IPS-18a (cell line): ENCODE measurements at regions not wholly inside any gene's neighbourhood (a gene's known extent, or its start where the extent isn't known, plus 50 kb on each side); places are given as distances from the start of the nearest gene placed in this dataset.

Experiments used
- H3K27ac ChIP-seq: one replicate; pipeline ENCODE4 v1.5.1; 2013; ENCODE audit warnings: low read length
- H3K27me3 ChIP-seq: one replicate; pipeline ENCODE4 v1.6.1; 2013; ENCODE audit warnings: mild to moderate bottlenecking, low read length; ENCODE audit not compliant: control insufficient read depth, insufficient read depth
- H3K36me3 ChIP-seq: one replicate; pipeline ENCODE4 v1.6.1; 2013; ENCODE audit warnings: low read depth, low read length; ENCODE audit not compliant: control insufficient read depth
- H3K4me1 ChIP-seq: one replicate; pipeline ENCODE4 v1.6.1; 2013; ENCODE audit warnings: low read depth, low read length; ENCODE audit not compliant: control insufficient read depth
- H3K4me3 ChIP-seq: one replicate; pipeline ENCODE4 v1.5.1; 2013; ENCODE audit warnings: low read length
- H3K9ac ChIP-seq: one replicate; pipeline ENCODE4 v1.6.1; 2013; ENCODE audit warnings: mild to moderate bottlenecking, low read length, moderate library complexity
- H3K9me3 ChIP-seq: one replicate; pipeline ENCODE4 v1.6.1; 2013; ENCODE audit warnings: low read depth, low read length; ENCODE audit not compliant: control insufficient read depth

DNA sequence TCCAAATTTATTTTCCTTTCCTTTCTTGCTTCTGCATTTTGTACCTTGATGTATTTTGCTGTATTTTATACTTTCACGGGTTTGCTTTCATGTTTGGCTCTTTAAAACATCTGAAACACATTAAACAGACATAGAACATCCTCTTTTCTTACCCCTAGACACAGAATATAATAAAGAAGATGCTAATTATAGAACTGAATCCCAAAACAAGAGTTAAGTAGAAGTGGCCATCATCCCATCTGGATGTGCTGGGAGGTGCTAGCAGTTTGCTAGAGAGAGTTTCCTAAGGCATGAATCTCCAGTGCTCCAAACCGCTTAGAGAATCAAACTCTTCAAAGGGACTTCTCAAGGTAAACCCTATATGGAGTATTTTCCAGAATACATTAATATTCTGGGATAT lies 53.9 kb upstream of the GNG12 start:
- H3K4me1 ChIP-seq, result peaks cover 16% of the 10 kb centered on the region
- no peak overlapping the region for H3K9ac ChIP-seq
- H3K4me3 ChIP-seq, result no peak overlapping the region
- H3K27ac ChIP-seq, result no peak overlapping the region
- H3K27me3 ChIP-seq, result no peaks in the 10 kb centered on the region
- H3K9me3 ChIP-seq, result no peaks in the 10 kb centered on the region
- H3K36me3 ChIP-seq, result no peaks in the 10 kb centered on the region

DNA sequence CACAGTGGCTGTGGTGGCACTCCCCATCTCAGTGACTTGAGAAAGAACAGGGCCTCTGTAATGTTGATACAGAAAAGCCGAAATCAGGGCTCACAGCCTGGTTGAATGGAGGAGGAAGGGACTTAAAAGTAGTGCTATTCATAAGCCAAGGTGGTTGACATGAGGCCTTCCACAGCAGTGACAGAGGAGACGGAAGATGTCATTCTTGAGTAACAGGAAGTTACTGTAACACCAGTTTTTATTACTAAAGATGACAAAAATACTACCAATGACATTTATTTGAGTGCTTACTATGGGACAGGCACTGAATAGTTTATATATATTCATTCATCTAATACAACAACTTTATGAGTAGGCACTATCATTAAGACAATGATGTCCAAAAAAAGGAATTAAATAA lies 52.8 kb upstream of the GNG12 start:
- peaks cover 16% of the 10 kb centered on the region for H3K4me1 ChIP-seq
- H3K27me3 ChIP-seq, result no peaks in the 10 kb centered on the region
- H3K4me3 ChIP-seq, result no peak overlapping the region
- H3K36me3 ChIP-seq, result no peaks in the 10 kb centered on the region
- H3K9me3 ChIP-seq, result no peaks in the 10 kb centered on the region
- H3K27ac ChIP-seq, result no peak overlapping the region
- H3K9ac ChIP-seq, result no peak overlapping the region

DNA sequence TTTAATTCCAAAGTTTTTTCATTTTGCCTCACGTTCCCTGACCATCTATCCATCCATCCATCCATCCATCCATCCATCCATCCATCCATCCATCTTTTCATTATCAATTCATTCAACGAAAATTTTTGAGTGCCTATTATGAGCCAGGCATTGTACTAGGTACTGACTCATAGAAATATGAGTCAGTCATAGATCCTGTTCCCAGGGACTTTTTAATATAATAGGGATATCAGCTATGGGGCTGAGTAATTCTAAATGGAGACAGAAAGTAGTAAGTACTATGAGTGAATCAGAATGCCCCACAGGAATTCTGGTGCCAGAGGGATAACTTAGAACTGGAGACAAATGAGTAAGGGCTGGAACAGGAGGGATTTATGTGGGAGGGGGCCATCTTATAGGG lies 49.8 kb upstream of the GNG12 start:
- no peak overlapping the region for H3K27ac ChIP-seq

More for the DNA sequence above, 49.8 kb upstream of the GNG12 start:
- Histone ChIP-seq H3K4me3 (no peak overlapping the region), H3K27me3 (no peaks in the 10 kb centered on the region), H3K9ac (no peak overlapping the region), H3K9me3 (no peaks in the 10 kb centered on the region), H3K4me1 (peaks cover 2% of the 10 kb centered on the region), H3K36me3 (no peaks in the 10 kb centered on the region)
